GM12865 (cell line): ENCODE measurements at regions not wholly inside any gene's neighbourhood (a gene's known extent, or its start where the extent isn't known, plus 50 kb on each side); places are given as distances from the start of the nearest gene placed in this dataset.

Experiments used
- DNase-seq: peaks from one replicate; pipeline ENCODE4 v3.0.0; 2010; ENCODE audit warnings: low read depth
- H3K4me3 ChIP-seq: 2 replicates; pipeline ENCODE4 v1.5.1; 2011; ENCODE audit warnings: mild to moderate bottlenecking, low read depth, low read length, control low read depth
- CTCF ChIP-seq: IDR thresholded peaks from 2 replicates; pipeline ENCODE4 v1.5.1; 2011; ENCODE audit warnings: low read length, control low read depth, low read depth, inconsistent platforms; ENCODE audit not compliant: insufficient read depth; ENCODE audit errors: missing control alignments

GRCh38 chr10:84696610-84697009, 368.2 kb downstream of the CCSER2 start:
- H3K4me3 ChIP-seq = no peak overlapping the region
- no peak for TF ChIP-seq CTCF
- DNase-seq = no peak

GRCh38 chr10:84698989-84699388, 370.6 kb downstream of the CCSER2 start:
- H3K4me3 ChIP-seq = no peak overlapping the region
- no peak for DNase-seq
- no peak for TF ChIP-seq CTCF

DNA sequence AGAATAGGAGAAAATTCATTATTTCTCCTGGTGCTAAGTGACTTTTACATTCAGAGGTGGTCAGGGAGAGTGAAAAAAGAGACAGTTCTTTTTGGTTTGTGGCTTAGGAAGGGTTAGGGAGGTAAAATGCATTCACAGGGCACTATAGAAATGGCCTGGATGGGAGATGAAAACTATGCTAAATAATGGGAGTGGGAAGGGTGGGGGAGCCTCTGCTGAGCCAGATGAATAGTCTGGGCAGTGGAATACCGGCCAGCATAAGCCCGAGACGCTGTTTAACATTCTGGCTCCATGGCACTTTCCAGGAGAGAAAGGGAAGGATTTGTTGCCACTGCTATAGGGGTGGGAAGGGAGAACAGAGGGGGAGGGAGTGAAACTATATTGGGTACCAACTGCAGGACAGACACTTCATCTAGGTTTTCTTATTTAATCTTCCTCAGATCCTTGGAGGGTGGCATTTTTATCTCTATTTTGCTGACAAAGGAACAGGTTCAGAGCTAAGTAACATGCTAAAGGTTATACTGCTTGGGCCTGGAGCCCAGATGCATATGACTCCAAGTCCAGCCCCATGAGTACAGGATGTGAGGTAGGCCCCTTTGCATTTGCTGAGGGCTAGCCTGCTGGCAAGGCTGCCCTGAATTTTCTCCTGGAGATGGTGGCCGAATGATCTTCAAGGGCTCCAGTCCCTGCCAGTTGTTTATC, 372.4 kb downstream of the CCSER2 start:
- no peak for TF ChIP-seq CTCF
- DNase-seq = no peak
- H3K4me3 ChIP-seq = no peak overlapping the region

- no peak for DNase-seq
- no peak overlapping the region for H3K4me3 ChIP-seq
- TF ChIP-seq CTCF = no peak
Measured at GRCh38 chr10:84701370-84701720, 373.0 kb downstream of the CCSER2 start.

DNA sequence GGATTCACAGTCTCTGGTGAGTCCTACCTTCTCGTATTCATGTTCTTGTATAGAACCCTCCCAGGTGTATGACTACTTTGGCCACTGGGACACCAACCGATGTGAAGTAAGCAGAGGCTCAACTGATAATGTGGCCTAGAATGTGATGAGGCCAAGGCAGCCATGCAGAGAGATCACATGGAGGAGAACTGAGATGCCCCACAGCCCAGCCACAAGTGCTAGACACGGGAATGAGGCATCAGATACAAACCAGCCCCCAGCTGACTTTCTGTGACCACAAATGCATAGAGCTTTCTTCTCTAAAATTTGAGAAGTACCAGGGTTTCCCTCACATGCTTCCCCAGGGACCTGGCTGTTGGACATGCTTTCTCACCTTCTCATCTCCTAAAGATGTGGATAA, 375.7 kb downstream of the CCSER2 start:
- DNase-seq = no peak
- no peak overlapping the region for H3K4me3 ChIP-seq
- no peak for TF ChIP-seq CTCF

DNA sequence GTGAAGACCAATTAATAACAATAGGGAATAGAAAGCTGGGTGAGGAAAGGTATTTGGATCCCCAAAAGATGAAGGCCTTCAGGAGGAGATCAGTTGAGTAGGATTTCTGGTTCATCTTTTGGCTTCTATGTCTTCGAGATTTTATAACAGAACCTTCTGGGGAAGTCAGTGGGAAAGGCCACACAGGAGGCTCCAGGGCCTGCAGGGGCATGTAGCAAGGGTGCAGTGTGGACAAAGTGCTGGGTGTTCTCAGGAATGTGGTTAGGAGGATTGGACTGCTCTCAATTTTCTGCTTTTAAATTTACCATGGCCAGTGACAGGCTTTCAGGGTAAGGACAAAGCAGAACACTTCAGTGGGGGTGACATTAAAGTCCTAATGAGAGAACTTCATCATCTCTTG, 378.0 kb downstream of the CCSER2 start:
- no peak for TF ChIP-seq CTCF
- H3K4me3 ChIP-seq = no peak overlapping the region
- DNase-seq = no peak

GRCh38 chr10:84706875-84707274, 378.5 kb downstream of the CCSER2 start:
- no peak for TF ChIP-seq CTCF
- DNase-seq = no peak

More at GRCh38 chr10:84706875-84707274, 378.5 kb downstream of the CCSER2 start:
- H3K4me3 ChIP-seq = no peak overlapping the region
